NCI-H82 (cell line): ENCODE measurements at regions not wholly inside any gene's neighbourhood (a gene's known extent, or its start where the extent isn't known, plus 50 kb on each side); places are given as distances from the start of the nearest gene placed in this dataset.
A peak's percentile ranks its signal among the peaks of the same experiment; 100 is the strongest.
"Not testable (repeated sequence)": the region's sequence is repeated elsewhere in the genome, so short reads cannot be mapped to it uniquely, and the experiment has no call there.

Experiments
- DNase-seq: peaks from one replicate; lab custom pipeline; 2025; lab: John Stamatoyannopoulos, UW

- DNase-seq, result not testable (repeated sequence)
Observed at GRCh38 chr2:55124682-55125081, 74.4 kb upstream of the RTN4 start.

- peak; percentile 18 for DNase-seq
Observed at GRCh38 chr2:55123851-55124269, 73.6 kb upstream of the RTN4 start.

GRCh38 chr2:55120634-55121359, 70.5 kb upstream of the RTN4 start:
- DNase-seq, result peak; percentile 99

- DNase-seq, result peak; percentile 99
Observed at GRCh38 chr2:55119711-55120487, 69.6 kb upstream of the RTN4 start.

GRCh38 chr2:55118643-55119083, 68.4 kb upstream of the RTN4 start:
- no peak for DNase-seq

- no peak for DNase-seq
Observed at GRCh38 chr2:55116966-55117365, 66.7 kb upstream of the RTN4 start.

GRCh38 chr2:55116598-55116964, 66.3 kb upstream of the RTN4 start:
- no peak for DNase-seq

GRCh38 chr2:55115761-55116597, 65.7 kb upstream of the RTN4 start:
- DNase-seq, result peak; percentile 24

GRCh38 chr2:55114597-55114996, 64.3 kb upstream of the RTN4 start:
- DNase-seq, result no peak

GRCh38 chr2:55114082-55114481, 63.8 kb upstream of the RTN4 start:
- DNase-seq, result no peak

GRCh38 chr2:55112229-55113031, 62.2 kb upstream of the RTN4 start:
- peak; percentile 53 for DNase-seq

GRCh38 chr2:55111570-55112228, 61.4 kb upstream of the RTN4 start:
- DNase-seq, result peak; percentile 62

GRCh38 chr2:55111230-55111569, 60.9 kb upstream of the RTN4 start:
- no peak for DNase-seq

GRCh38 chr2:55109219-55109891, 59.1 kb upstream of the RTN4 start:
- DNase-seq, result peak; percentile 88

- DNase-seq, result peak; percentile 70
Observed at GRCh38 chr2:55108456-55109160, 58.4 kb upstream of the RTN4 start.

- no peak for DNase-seq
Observed at GRCh38 chr2:55107436-55107835, 57.2 kb upstream of the RTN4 start.

GRCh38 chr2:55106148-55106547, 55.9 kb upstream of the RTN4 start:
- DNase-seq, result no peak

GRCh38 chr2:55105456-55105855, 55.2 kb upstream of the RTN4 start:
- DNase-seq, result no peak

- no peak for DNase-seq
Observed at GRCh38 chr2:55103046-55103445, 52.8 kb upstream of the RTN4 start.
